ENCODE measurements at regions not wholly inside any gene's neighbourhood (a gene's known extent, or its start where the extent isn't known, plus 50 kb on each side); places are given as distances from the start of the nearest gene placed in this dataset.
"Not testable (repeated sequence)": the region's sequence is repeated elsewhere in the genome, so short reads cannot be mapped to it uniquely, and the experiment has no call there.

GRCh38 chrY:7544172-7544770 lies 632.7 kb upstream of the AMELY start:
- no peak for TF ChIP-seq CTCF (IDR thresholded peaks at IDR 0.05; ENCODE audit: poor library complexity, severe bottlenecking)
- H3K4me1 ChIP-seq (ENCODE audit: insufficient read depth, poor library complexity, severe bottlenecking), result peaks cover 8% of the 10 kb centered on the region
- peak overlapping the region; percentile 49 for H3K27ac ChIP-seq (ENCODE audit: poor library complexity, severe bottlenecking)
- DNase-seq (ENCODE audit: low spot score) (no peak), ATAC-seq (ENCODE audit: low read depth) (peak; percentile 92)
- H3K4me3 ChIP-seq (ENCODE audit: severe bottlenecking), result no peak overlapping the region
- no peaks in the 10 kb centered on the region for H3K36me3 ChIP-seq (ENCODE audit: low read depth)
- H3K9me3 ChIP-seq (ENCODE audit: severe bottlenecking), result no peaks in the 10 kb centered on the region
- H3K27me3 ChIP-seq (ENCODE audit: insufficient read depth, poor library complexity, severe bottlenecking), result no peaks in the 10 kb centered on the region

GRCh38 chrY:7543506-7543905 lies 632.0 kb upstream of the AMELY start:
- no peak for TF ChIP-seq CTCF (IDR thresholded peaks at IDR 0.05; ENCODE audit: poor library complexity, severe bottlenecking)

DNA sequence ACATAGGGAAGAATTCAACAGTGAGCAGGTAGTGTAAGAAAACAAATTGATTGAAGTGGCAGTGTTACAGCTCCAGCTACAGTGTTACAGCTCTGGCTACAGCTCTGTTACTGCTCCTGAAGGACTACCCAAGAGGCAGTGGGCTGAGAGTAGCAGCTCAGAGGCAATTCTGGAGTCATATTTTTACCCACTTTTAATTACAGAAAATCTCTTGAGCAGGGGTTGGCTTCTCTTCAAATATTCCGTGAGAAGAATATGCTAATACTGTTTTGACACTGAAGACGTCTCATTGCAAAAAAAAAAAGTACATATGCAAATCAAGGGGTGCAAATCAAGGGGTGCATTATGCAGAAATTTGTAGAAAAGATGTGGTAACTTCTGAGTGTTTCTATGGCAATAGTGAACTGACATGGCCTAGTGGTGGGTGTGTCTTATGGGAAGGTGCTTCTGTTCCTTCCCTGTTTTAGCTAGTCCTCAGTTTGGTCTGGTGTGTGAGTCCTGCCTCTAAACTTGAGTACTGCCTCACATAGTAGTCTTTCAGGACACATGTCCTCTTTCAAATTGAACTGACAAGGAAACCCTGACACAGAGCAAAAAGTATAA lies 630.8 kb upstream of the AMELY start:
- Histone ChIP-seq H3K36me3 (ENCODE audit: low read depth) (no peaks in the 10 kb centered on the region), H3K27ac (ENCODE audit: poor library complexity, severe bottlenecking) (no peak overlapping the region), H3K27me3 (ENCODE audit: insufficient read depth, poor library complexity, severe bottlenecking) (no peaks in the 10 kb centered on the region), H3K9me3 (ENCODE audit: severe bottlenecking) (no peaks in the 10 kb centered on the region), H3K4me3 (ENCODE audit: severe bottlenecking) (no peak overlapping the region), H3K4me1 (ENCODE audit: insufficient read depth, poor library complexity, severe bottlenecking) (peaks cover 8% of the 10 kb centered on the region)
- ATAC-seq (ENCODE audit: low read depth) (no peak), DNase-seq (ENCODE audit: low spot score) (no peak)
- no peak for TF ChIP-seq CTCF (IDR thresholded peaks at IDR 0.05; ENCODE audit: poor library complexity, severe bottlenecking)

More at GRCh38 chrY:7543506-7543905, 632.0 kb upstream of the AMELY start:
- Histone ChIP-seq H3K9me3 (ENCODE audit: severe bottlenecking) (no peaks in the 10 kb centered on the region), H3K4me1 (ENCODE audit: insufficient read depth, poor library complexity, severe bottlenecking) (peaks cover 8% of the 10 kb centered on the region), H3K27me3 (ENCODE audit: insufficient read depth, poor library complexity, severe bottlenecking) (no peaks in the 10 kb centered on the region), H3K4me3 (ENCODE audit: severe bottlenecking) (no peak overlapping the region), H3K27ac (ENCODE audit: poor library complexity, severe bottlenecking) (no peak overlapping the region), H3K36me3 (ENCODE audit: low read depth) (no peaks in the 10 kb centered on the region)
- ATAC-seq (ENCODE audit: low read depth), result no peak
- no peak for DNase-seq (ENCODE audit: low spot score)

GRCh38 chrY:7529396-7529795 lies 617.8 kb upstream of the AMELY start:
- Histone ChIP-seq H3K27ac (ENCODE audit: poor library complexity, severe bottlenecking) (no peak overlapping the region), H3K4me1 (ENCODE audit: insufficient read depth, poor library complexity, severe bottlenecking) (no peaks in the 10 kb centered on the region), H3K36me3 (ENCODE audit: low read depth) (no peaks in the 10 kb centered on the region), H3K4me3 (ENCODE audit: severe bottlenecking) (no peak overlapping the region), H3K9me3 (ENCODE audit: severe bottlenecking) (no peaks in the 10 kb centered on the region), H3K27me3 (ENCODE audit: insufficient read depth, poor library complexity, severe bottlenecking) (no peaks in the 10 kb centered on the region)
- no peak for TF ChIP-seq CTCF (IDR thresholded peaks at IDR 0.05; ENCODE audit: poor library complexity, severe bottlenecking)
- DNase-seq (ENCODE audit: low spot score) (no peak), ATAC-seq (ENCODE audit: low read depth) (no peak)

GRCh38 chrY:7527568-7527967 lies 616.0 kb upstream of the AMELY start:
- H3K9me3 ChIP-seq (ENCODE audit: severe bottlenecking); H3K27ac ChIP-seq (ENCODE audit: poor library complexity, severe bottlenecking); H3K4me1 ChIP-seq (ENCODE audit: insufficient read depth, poor library complexity, severe bottlenecking); H3K27me3 ChIP-seq (ENCODE audit: insufficient read depth, poor library complexity, severe bottlenecking); H3K36me3 ChIP-seq (ENCODE audit: low read depth); ATAC-seq (ENCODE audit: low read depth); DNase-seq (ENCODE audit: low spot score); H3K4me3 ChIP-seq (ENCODE audit: severe bottlenecking): not testable (repeated sequence)

All from RWPE2 (cell line).